Activated CD4-positive, alpha-beta T cell treated with anti-CD3 and anti-CD28 coated beads, Interleukin-2, amount 10 ng/mL, durations not matched to agents 7 days and 5 days (primary cell): ENCODE measurements at regions not wholly inside any gene's neighbourhood (a gene's known extent, or its start where the extent isn't known, plus 50 kb on each side); places are given as distances from the start of the nearest gene placed in this dataset.

Source experiments
- CTCF ChIA-PET: fragments of 350-600 bp; sonication (Branson Sonifier 250); formaldehyde crosslinking; loops from one replicate; lab custom pipeline; 2021; ENCODE audit warnings: antibody characterized with exemption; lab: Charles Lee
- POLR2A ChIA-PET: fragments of 350-600 bp; sonication (Branson Sonifier 250); formaldehyde crosslinking; loops from one replicate; lab custom pipeline; 2021; ENCODE audit warnings: antibody characterized with exemption; lab: Charles Lee
- DNase-seq: peaks from one replicate; pipeline ENCODE4 v3.0.0-alpha.2; 2020
- H3K27ac Mint-ChIP-seq: one replicate; pipeline ENCODE4 v1.8.0; 2021; ENCODE audit warnings: mild to moderate bottlenecking, moderate library complexity, mixed read lengths
- H3K27me3 Mint-ChIP-seq: one replicate; pipeline ENCODE4 v1.8.0; 2021; ENCODE audit warnings: mixed read lengths
- H3K36me3 Mint-ChIP-seq: one replicate; pipeline ENCODE4 v1.8.0; 2021; ENCODE audit warnings: low read depth, mixed read lengths
- H3K4me1 Mint-ChIP-seq: one replicate; pipeline ENCODE4 v1.8.0; 2021; ENCODE audit warnings: mixed read lengths
- H3K4me3 Mint-ChIP-seq: one replicate; pipeline ENCODE4 v1.8.0; 2021; ENCODE audit warnings: mild to moderate bottlenecking, moderate library complexity, mixed read lengths
- H3K9me3 Mint-ChIP-seq: one replicate; pipeline ENCODE4 v1.8.0; 2021; ENCODE audit warnings: mixed read lengths

- H3K4me1 Mint-ChIP-seq, result no peaks in the 10 kb centered on the region
- H3K4me3 Mint-ChIP-seq, result no peak overlapping the region
- no peaks in the 10 kb centered on the region for H3K27me3 Mint-ChIP-seq
- no peak for DNase-seq
- no peaks in the 10 kb centered on the region for H3K36me3 Mint-ChIP-seq
- no peak overlapping the region for H3K27ac Mint-ChIP-seq
- peaks cover 10% of the 10 kb centered on the region for H3K9me3 Mint-ChIP-seq
- ChIA-PET POLR2A (no interaction called here), CTCF (no interaction called here)
Observed at GRCh38 chr11:42494459-42494858, 817.3 kb upstream of the API5 start.

- no peak overlapping the region for H3K4me3 Mint-ChIP-seq
- ChIA-PET POLR2A (no interaction called here), CTCF (no interaction called here)
- no peak overlapping the region for H3K27ac Mint-ChIP-seq
- peaks cover 5% of the 10 kb centered on the region for H3K9me3 Mint-ChIP-seq
- H3K27me3 Mint-ChIP-seq, result no peaks in the 10 kb centered on the region
- H3K4me1 Mint-ChIP-seq, result no peaks in the 10 kb centered on the region
- no peak for DNase-seq
- no peaks in the 10 kb centered on the region for H3K36me3 Mint-ChIP-seq
Observed at GRCh38 chr11:42498971-42499370, 812.8 kb upstream of the API5 start.

GRCh38 chr11:42502151-42502550 lies 809.6 kb upstream of the API5 start:
- H3K27ac Mint-ChIP-seq, result no peak overlapping the region
- no peak for DNase-seq
- no peak overlapping the region for H3K4me3 Mint-ChIP-seq
- no peaks in the 10 kb centered on the region for H3K4me1 Mint-ChIP-seq
- ChIA-PET POLR2A (no interaction called here), CTCF (no interaction called here)
- no peaks in the 10 kb centered on the region for H3K27me3 Mint-ChIP-seq
- H3K9me3 Mint-ChIP-seq, result peaks cover 6% of the 10 kb centered on the region
- H3K36me3 Mint-ChIP-seq, result no peaks in the 10 kb centered on the region

- Mint-ChIP-seq H3K36me3 (no peaks in the 10 kb centered on the region), H3K27me3 (no peaks in the 10 kb centered on the region), H3K4me1 (no peaks in the 10 kb centered on the region), H3K9me3 (no peaks in the 10 kb centered on the region), H3K4me3 (no peak overlapping the region), H3K27ac (no peak overlapping the region)
- no peak for DNase-seq
- ChIA-PET POLR2A (no interaction called here), CTCF (no interaction called here)
Observed at GRCh38 chr11:42521994-42522393, 789.8 kb upstream of the API5 start.

GRCh38 chr11:42524534-42525227 lies 787.1 kb upstream of the API5 start:
- DNase-seq, result peak; percentile 38
- Mint-ChIP-seq H3K4me3 (no peak overlapping the region), H3K9me3 (no peaks in the 10 kb centered on the region), H3K36me3 (no peaks in the 10 kb centered on the region), H3K27ac (no peak overlapping the region), H3K27me3 (no peaks in the 10 kb centered on the region), H3K4me1 (no peaks in the 10 kb centered on the region)
- ChIA-PET CTCF (interaction anchor here (0.8 kb wide), 1 partner anchor 37 kb away, joined by 3 read pairs; no protein-coding TSS in a partner anchor), POLR2A (no interaction called here)

- CTCF ChIA-PET, result interaction anchor here (0.6 kb wide), 2 partner anchors 10 to 1629 kb away, joined by 4 read pairs; no protein-coding TSS in a partner anchor
Observed at GRCh38 chr11:42526426-42526825, 785.4 kb upstream of the API5 start.

GRCh38 chr11:42528471-42528870 lies 783.3 kb upstream of the API5 start:
- CTCF ChIA-PET, result no interaction called here
- no peak for DNase-seq
- Mint-ChIP-seq H3K27ac (no peak overlapping the region), H3K36me3 (no peaks in the 10 kb centered on the region), H3K27me3 (no peaks in the 10 kb centered on the region), H3K4me1 (no peaks in the 10 kb centered on the region), H3K9me3 (no peaks in the 10 kb centered on the region), H3K4me3 (no peak overlapping the region)
- POLR2A ChIA-PET, result no interaction called here

More at GRCh38 chr11:42526426-42526825, 785.4 kb upstream of the API5 start:
- POLR2A ChIA-PET, result no interaction called here
- Mint-ChIP-seq H3K27me3 (no peaks in the 10 kb centered on the region), H3K36me3 (no peaks in the 10 kb centered on the region), H3K27ac (no peak overlapping the region), H3K4me1 (no peaks in the 10 kb centered on the region), H3K9me3 (no peaks in the 10 kb centered on the region), H3K4me3 (no peak overlapping the region)
- DNase-seq, result no peak

- no peak for DNase-seq
- Mint-ChIP-seq H3K4me3 (no peak overlapping the region), H3K36me3 (no peaks in the 10 kb centered on the region), H3K27ac (no peak overlapping the region), H3K9me3 (no peaks in the 10 kb centered on the region), H3K27me3 (no peaks in the 10 kb centered on the region), H3K4me1 (no peaks in the 10 kb centered on the region)
- POLR2A ChIA-PET, result no interaction called here
- CTCF ChIA-PET, result no interaction called here
Observed at GRCh38 chr11:42528911-42529310, 782.9 kb upstream of the API5 start.

GRCh38 chr11:42536611-42537360 lies 775.0 kb upstream of the API5 start:
- Mint-ChIP-seq H3K27me3 (no peaks in the 10 kb centered on the region), H3K36me3 (no peaks in the 10 kb centered on the region), H3K27ac (no peak overlapping the region), H3K9me3 (peaks cover 6% of the 10 kb centered on the region), H3K4me3 (no peak overlapping the region), H3K4me1 (no peaks in the 10 kb centered on the region)
- POLR2A ChIA-PET, result no interaction called here
- CTCF ChIA-PET, result interaction anchor here (0.5 kb wide), 1 partner anchor 10 kb away, joined by 4 read pairs; no protein-coding TSS in a partner anchor
- no peak for DNase-seq

GRCh38 chr11:42542336-42542735 lies 769.5 kb upstream of the API5 start:
- peaks cover 6% of the 10 kb centered on the region for H3K9me3 Mint-ChIP-seq
- no peak for DNase-seq
- ChIA-PET POLR2A (no interaction called here), CTCF (no interaction called here)
- H3K36me3 Mint-ChIP-seq, result no peaks in the 10 kb centered on the region
- no peak overlapping the region for H3K4me3 Mint-ChIP-seq
- no peaks in the 10 kb centered on the region for H3K27me3 Mint-ChIP-seq
- H3K4me1 Mint-ChIP-seq, result no peaks in the 10 kb centered on the region
- H3K27ac Mint-ChIP-seq, result no peak overlapping the region

GRCh38 chr11:42543844-42544419 lies 767.9 kb upstream of the API5 start:
- no peak overlapping the region for H3K27ac Mint-ChIP-seq
- peaks cover 6% of the 10 kb centered on the region for H3K9me3 Mint-ChIP-seq
- POLR2A ChIA-PET, result no interaction called here
- H3K4me3 Mint-ChIP-seq, result no peak overlapping the region
- no peak for DNase-seq
- no peaks in the 10 kb centered on the region for H3K36me3 Mint-ChIP-seq
- no peaks in the 10 kb centered on the region for H3K27me3 Mint-ChIP-seq
- no peaks in the 10 kb centered on the region for H3K4me1 Mint-ChIP-seq
- CTCF ChIA-PET, result no interaction called here

- Mint-ChIP-seq H3K27me3 (no peaks in the 10 kb centered on the region), H3K4me3 (no peak overlapping the region), H3K27ac (no peak overlapping the region), H3K36me3 (no peaks in the 10 kb centered on the region), H3K9me3 (peaks cover 5% of the 10 kb centered on the region), H3K4me1 (no peaks in the 10 kb centered on the region)
- CTCF ChIA-PET, result no interaction called here
- POLR2A ChIA-PET, result no interaction called here
- no peak for DNase-seq
Observed at GRCh38 chr11:42544726-42545125, 767.1 kb upstream of the API5 start.

- CTCF ChIA-PET, result interaction anchor here (0.5 kb wide), 1 partner anchor 681 kb away, joined by 3 read pairs; no protein-coding TSS in a partner anchor
- no peak for DNase-seq
- H3K4me1 Mint-ChIP-seq, result no peaks in the 10 kb centered on the region
- POLR2A ChIA-PET, result no interaction called here
- no peak overlapping the region for H3K27ac Mint-ChIP-seq
- H3K27me3 Mint-ChIP-seq, result no peaks in the 10 kb centered on the region
- H3K36me3 Mint-ChIP-seq, result no peaks in the 10 kb centered on the region
- peaks cover 3% of the 10 kb centered on the region for H3K9me3 Mint-ChIP-seq
- no peak overlapping the region for H3K4me3 Mint-ChIP-seq
Observed at GRCh38 chr11:42545954-42546353, 765.8 kb upstream of the API5 start.
